COLO668 (cell line): ENCODE measurements at regions not wholly inside any gene's neighbourhood (a gene's known extent, or its start where the extent isn't known, plus 50 kb on each side); places are given as distances from the start of the nearest gene placed in this dataset.

Experiments used
- DNase-seq: peaks from one replicate; lab custom pipeline; 2025; ENCODE audit not compliant: unreplicated experiment; lab: John Stamatoyannopoulos, UW

GRCh38 chr12:84294246-84294645 lies 618.4 kb downstream of the SLC6A15 start:
- DNase-seq, result no peak

- no peak for DNase-seq
Measured at GRCh38 chr12:84290168-84290567, 622.4 kb downstream of the SLC6A15 start.

GRCh38 chr12:84277986-84278385 lies 634.6 kb downstream of the SLC6A15 start:
- DNase-seq, result no peak

GRCh38 chr12:84276215-84276614 lies 636.4 kb downstream of the SLC6A15 start:
- DNase-seq, result no peak

- no peak for DNase-seq
Measured at GRCh38 chr12:84272324-84272723, 640.3 kb downstream of the SLC6A15 start.

GRCh38 chr12:84270470-84271140 lies 642.0 kb downstream of the SLC6A15 start:
- no peak for DNase-seq

GRCh38 chr12:84247931-84248330 lies 664.7 kb downstream of the SLC6A15 start:
- no peak for DNase-seq

- no peak for DNase-seq
Measured at GRCh38 chr12:84243686-84244085, 668.9 kb downstream of the SLC6A15 start.

GRCh38 chr12:84222841-84223240 lies 689.8 kb downstream of the SLC6A15 start:
- no peak for DNase-seq

- no peak for DNase-seq
Measured at GRCh38 chr12:84218406-84218805, 694.2 kb downstream of the SLC6A15 start.

- no peak for DNase-seq
Measured at GRCh38 chr12:84201976-84202375, 710.6 kb downstream of the SLC6A15 start.

GRCh38 chr12:84198294-84198946 lies 714.2 kb downstream of the SLC6A15 start:
- no peak for DNase-seq

- no peak for DNase-seq
Measured at GRCh38 chr12:84191779-84192178, 720.8 kb downstream of the SLC6A15 start.

GRCh38 chr12:84186433-84186832 lies 726.2 kb downstream of the SLC6A15 start:
- no peak for DNase-seq

- no peak for DNase-seq
Measured at GRCh38 chr12:84183576-84183975, 729.0 kb downstream of the SLC6A15 start.

GRCh38 chr12:84174115-84174514 lies 738.5 kb downstream of the SLC6A15 start:
- DNase-seq, result no peak

GRCh38 chr12:84172823-84173424 lies 739.7 kb downstream of the SLC6A15 start:
- no peak for DNase-seq

- no peak for DNase-seq
Measured at GRCh38 chr12:84166812-84167211, 745.8 kb downstream of the SLC6A15 start.

GRCh38 chr12:84165998-84166571 lies 746.5 kb downstream of the SLC6A15 start:
- no peak for DNase-seq

- no peak for DNase-seq
Measured at GRCh38 chr12:84161296-84161695, 751.3 kb downstream of the SLC6A15 start.

GRCh38 chr12:84159260-84159659 lies 753.3 kb downstream of the SLC6A15 start:
- DNase-seq, result no peak

GRCh38 chr12:84157170-84157569 lies 755.4 kb downstream of the SLC6A15 start:
- no peak for DNase-seq
